ENCODE measurements at regions not wholly inside any gene's neighbourhood (a gene's known extent, or its start where the extent isn't known, plus 50 kb on each side); places are given as distances from the start of the nearest gene placed in this dataset.

DNA sequence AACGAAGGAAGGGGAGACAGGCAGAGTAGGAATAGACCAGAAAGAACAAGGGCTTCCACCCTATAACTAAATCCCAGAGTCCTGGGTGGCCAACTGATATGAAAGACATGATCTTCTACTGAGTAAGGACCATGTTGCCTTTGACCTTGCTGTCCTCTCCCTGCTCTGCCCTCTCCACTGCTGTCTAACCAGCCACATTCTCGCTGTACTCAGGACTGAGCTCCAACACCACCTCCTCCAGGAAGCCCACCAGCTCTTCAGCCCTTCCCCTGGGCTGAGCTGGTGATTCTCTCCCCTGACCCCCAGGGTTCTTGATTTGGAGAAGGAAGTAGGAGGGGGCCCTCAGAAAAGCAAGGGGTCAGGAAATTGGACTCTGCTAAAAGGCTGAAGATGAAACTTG lies 159.2 kb downstream of the DICER1 start:
- DNase-seq (ENCODE audit: low read depth in 4 of 4, low spot score in 2 of 4) = no peak

GRCh38 chr14:94995551-94995950 lies 161.8 kb downstream of the DICER1 start:
- DNase-seq (ENCODE audit: low read depth in 4 of 4, low spot score in 2 of 4) = no peak

GRCh38 chr14:94994245-94994644 lies 163.1 kb downstream of the DICER1 start:
- DNase-seq (ENCODE audit: low read depth in 4 of 4, low spot score in 2 of 4) = no peak

GRCh38 chr14:94992046-94992445 lies 165.3 kb downstream of the DICER1 start:
- DNase-seq (ENCODE audit: low read depth in 4 of 4, low spot score in 2 of 4) = no peak

GRCh38 chr14:94989946-94990345 lies 167.4 kb downstream of the DICER1 start:
- DNase-seq (ENCODE audit: low read depth in 4 of 4, low spot score in 2 of 4) = no peak

DNA sequence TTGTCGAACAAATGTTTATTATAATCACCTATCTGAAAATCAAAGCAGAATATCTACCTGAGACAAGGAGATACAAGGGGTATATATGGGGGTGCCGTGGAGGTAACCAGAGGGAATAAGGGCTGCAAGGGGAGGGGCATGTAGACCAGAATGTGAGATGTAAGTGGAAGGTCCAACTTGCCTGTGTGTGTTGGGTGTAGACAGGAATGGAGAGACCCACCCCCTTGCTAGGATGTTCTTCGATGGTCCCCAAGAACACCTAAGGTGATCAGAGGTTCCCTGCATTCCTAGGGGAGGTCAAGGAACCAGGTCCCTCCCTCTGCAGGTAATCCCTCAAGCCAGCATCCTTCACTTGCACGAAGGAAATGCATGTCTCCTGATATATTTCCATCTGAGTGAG lies 167.9 kb downstream of the DICER1 start:
- DNase-seq (ENCODE audit: low read depth in 4 of 4, low spot score in 2 of 4) = no peak

- no peak for DNase-seq (ENCODE audit: low read depth in 4 of 4, low spot score in 2 of 4)
Observed at GRCh38 chr14:94987409-94987808, 169.9 kb downstream of the DICER1 start.

DNA sequence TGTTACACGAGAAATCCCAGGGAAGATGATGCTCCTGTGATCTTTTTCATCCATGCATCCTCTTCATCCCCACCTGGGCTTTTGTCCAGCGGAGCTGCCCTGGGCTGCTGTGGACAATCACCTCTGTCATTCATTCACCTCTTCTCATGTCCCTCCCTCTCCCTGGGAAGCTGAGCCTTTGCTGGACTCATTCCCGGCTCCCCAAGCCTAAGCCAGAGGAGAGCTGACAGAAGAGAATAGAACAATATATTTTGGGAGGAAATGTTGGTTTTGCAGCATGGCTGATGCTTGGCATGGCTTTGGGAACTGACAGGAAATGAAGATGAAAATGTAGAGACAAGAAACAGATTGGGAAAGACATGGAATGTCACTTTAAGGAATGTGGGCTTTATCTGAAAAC lies 177.4 kb downstream of the DICER1 start:
- DNase-seq (ENCODE audit: low read depth in 4 of 4, low spot score in 2 of 4) = no peak

- no peak for DNase-seq (ENCODE audit: low read depth in 4 of 4, low spot score in 2 of 4)
Observed at GRCh38 chr14:94977016-94977415, 180.3 kb downstream of the DICER1 start.

DNA sequence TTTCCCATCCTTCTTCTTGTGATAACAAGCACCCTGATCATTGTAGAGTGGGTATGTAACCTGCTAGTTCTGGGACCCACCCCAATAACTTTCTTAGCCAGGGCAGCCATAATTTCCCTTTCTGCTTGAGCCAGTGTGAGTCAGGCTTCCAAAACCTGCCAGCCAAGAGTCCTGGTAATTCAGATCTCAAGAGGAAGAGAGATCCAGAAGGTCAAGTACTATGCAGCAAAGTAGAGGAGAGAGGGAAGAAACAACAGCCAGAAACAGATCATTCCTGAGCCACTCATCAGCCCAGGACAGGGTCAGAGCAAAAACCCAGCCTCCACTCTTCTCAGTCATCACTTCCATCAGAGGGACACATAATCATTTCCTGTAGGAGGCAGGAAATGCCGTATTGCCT lies 182.0 kb downstream of the DICER1 start:
- DNase-seq (ENCODE audit: low read depth in 4 of 4, low spot score in 2 of 4) = no peak

GRCh38 chr14:94974893-94975292 lies 182.4 kb downstream of the DICER1 start:
- DNase-seq (ENCODE audit: low read depth in 4 of 4, low spot score in 2 of 4) = no peak

DNA sequence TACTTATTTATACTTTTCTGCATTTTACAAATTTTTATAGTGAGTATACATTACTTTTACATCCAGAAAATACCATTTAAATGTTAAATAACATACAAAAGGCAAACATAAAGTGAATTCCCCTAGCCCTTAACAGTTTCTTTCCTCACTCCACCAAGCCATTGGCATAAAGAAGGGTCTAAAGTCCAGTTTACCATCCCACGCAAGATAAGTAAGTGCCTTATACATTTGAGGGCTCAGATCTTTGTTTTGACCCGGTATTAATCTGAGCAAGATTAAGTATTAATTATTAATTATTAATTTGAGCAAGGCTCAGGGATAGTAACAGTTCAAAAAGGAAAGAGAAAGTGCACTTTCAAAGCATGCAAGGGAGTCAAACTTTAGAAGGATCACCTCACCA lies 182.9 kb downstream of the DICER1 start:
- DNase-seq (ENCODE audit: low read depth in 4 of 4, low spot score in 2 of 4) = no peak

GRCh38 chr14:94971750-94972149 lies 185.6 kb downstream of the DICER1 start:
- DNase-seq (ENCODE audit: low read depth in 4 of 4, low spot score in 2 of 4) = no peak

DNA sequence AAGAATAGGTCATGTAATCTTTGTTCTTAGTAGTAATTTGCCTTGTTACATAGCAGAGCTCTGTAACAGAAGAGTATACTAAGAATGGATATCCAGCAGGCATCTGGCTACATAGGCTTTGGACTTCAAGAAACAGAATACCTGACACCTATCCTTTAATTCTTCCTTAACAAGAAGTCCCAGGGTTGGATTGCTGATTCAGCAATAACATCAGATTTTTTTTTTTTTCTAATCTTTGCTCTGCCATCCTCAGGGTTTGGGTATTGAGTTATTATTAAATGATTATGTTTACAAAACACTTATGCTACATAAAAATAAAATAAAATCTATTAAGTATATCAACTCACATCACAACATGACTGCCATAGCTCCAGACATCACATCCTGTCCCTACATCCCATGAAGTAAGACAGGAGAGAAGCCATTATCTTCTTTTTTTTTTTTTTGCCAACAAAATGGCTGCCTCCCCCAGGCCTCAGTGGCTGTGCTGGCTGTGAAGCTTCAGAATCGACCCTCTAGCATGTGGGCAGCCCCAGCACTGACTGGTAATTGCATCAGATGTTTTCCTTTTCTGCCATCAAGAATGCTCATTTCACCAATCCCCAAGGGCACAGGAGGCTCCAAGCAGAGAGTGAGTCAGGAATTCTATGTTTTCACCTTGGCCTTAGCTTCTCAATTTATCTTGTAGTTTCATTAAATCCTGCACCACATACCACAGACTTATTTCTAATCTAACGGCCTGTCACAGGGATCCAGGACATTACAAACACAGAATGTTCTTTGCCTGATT lies 186.2 kb downstream of the DICER1 start:
- DNase-seq (ENCODE audit: low read depth in 4 of 4, low spot score in 2 of 4) = no peak

- no peak for DNase-seq (ENCODE audit: low read depth in 4 of 4, low spot score in 2 of 4)
Observed at GRCh38 chr14:94969766-94970165, 187.6 kb downstream of the DICER1 start.

DNA sequence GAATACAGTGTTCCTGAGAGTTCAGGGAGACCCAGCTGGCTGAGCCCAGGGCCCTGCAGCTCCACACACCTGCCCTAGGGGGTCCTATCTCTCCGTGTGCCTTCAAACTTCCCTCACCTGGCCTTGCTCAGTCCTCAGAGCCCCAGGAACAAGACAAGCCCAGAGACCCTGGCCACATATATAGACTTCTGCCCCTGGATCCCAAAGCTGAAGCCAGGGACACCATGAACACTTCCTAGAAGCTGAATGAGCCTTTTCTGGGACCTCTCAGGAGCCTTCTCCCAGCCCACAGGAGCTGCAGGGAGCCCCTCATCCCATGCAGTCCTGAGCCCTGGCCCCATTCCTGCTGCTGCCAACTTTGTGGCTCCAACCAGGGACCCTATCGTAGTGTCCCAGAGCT lies 190.5 kb downstream of the DICER1 start:
- DNase-seq (ENCODE audit: low read depth in 4 of 4, low spot score in 2 of 4) = no peak

DNA sequence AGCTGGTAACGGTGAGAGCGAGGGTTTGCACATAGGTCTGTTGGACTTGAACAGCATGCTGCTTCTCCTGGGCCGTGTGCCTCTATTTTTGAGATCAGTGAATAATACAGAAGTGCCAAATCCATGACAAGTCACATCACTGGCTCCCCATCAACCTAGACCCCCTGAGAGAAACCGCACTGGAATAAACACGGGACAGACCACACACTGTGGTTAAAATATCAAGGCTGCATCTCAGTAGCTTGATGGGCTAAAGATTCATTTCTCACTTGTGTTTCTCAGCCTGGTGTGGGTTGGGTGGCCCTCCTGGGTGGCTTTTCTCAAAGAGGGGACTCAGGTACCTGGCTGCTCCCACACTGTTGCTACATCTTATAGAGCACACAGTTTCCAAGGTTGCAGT lies 191.0 kb downstream of the DICER1 start:
- no peak for DNase-seq (ENCODE audit: low read depth in 4 of 4, low spot score in 2 of 4)

GRCh38 chr14:94965551-94966313 lies 191.6 kb downstream of the DICER1 start:
- DNase-seq (ENCODE audit: low read depth in 4 of 4, low spot score in 2 of 4) = no peak

DNA sequence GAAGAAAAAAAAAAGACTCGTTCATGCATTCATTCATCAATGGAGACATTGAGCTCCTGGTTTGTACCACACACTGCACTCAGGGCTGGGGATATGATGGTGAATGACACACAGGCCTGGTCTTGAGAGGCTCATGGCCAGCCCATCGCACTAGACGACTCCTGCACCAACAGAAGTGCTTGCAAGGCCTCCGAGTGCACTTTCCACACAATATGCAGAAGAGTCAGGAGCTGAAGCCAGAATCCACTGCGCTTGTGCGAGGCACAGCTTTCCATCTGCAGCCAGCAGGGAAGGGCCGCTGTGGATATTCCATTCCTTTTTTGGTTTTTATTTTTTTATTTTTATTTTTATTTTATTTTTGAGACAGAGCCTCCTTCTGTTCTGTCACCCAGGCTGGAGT lies 192.4 kb downstream of the DICER1 start:
- no peak for DNase-seq (ENCODE audit: low read depth in 4 of 4, low spot score in 2 of 4)

DNA sequence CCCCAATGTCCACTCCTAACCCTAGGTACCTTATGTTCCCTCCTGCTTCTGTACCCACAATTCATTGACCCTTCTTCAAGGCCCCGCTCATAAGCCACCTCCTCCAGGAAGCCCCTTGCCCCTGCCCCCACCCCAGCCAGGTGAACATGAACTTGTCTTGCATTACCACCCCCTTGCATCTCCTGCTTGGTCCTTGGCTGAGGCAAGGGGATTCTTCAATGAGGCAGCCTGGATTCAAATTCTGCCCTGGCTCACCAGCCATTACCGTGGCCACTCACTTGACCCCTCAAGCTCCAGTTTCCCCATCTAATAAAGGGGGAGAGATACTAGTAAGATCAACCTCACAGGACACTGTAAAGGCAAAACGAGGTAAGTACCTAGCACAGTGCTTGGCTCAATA lies 193.1 kb downstream of the DICER1 start:
- no peak for DNase-seq (ENCODE audit: low read depth in 4 of 4, low spot score in 2 of 4)

- no peak for DNase-seq (ENCODE audit: low read depth in 4 of 4, low spot score in 2 of 4)
Observed at GRCh38 chr14:94963051-94963450, 193.1 kb upstream of the GSC start.

DNA sequence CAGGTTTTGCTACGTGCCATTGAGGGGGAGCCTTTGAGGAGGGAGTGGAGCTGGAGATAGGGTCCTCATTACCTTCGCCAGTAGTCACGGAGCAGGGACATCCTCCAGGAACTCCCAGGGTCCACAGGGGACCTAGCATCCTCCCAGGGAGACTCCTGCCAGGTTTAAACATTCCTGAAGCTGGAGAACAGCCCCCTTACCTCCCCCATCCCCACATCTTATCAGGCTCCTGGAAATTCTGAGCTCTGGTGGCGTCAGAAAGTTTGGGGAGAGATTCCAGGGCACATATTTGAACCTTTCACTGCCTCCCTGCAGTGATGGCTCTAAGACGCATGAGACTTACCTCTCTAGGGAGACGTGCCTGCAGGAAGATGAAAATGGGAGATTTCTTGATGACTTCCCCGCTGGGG lies 192.3 kb upstream of the GSC start:
- DNase-seq (ENCODE audit: low read depth in 4 of 4, low spot score in 2 of 4) = no peak

All from left renal cortex interstitium (tissue), 4 donors.